NB4 (cell line): ENCODE measurements at regions not wholly inside any gene's neighbourhood (a gene's known extent, or its start where the extent isn't known, plus 50 kb on each side); places are given as distances from the start of the nearest gene placed in this dataset.

ENCODE experiments used
- CTCF ChIP-seq: IDR thresholded peaks from one replicate; pipeline ENCODE4 v1.5.1; 2012; ENCODE audit warnings: low read depth, low read length
- MAX ChIP-seq: IDR thresholded peaks from 2 replicates; pipeline ENCODE4 v1.6.1; 2011; ENCODE audit warnings: low read depth, low read length
- MYC ChIP-seq: IDR thresholded peaks from 2 replicates; pipeline ENCODE4 v1.6.1; 2011; ENCODE audit warnings: low read depth, low read length
- POLR2A ChIP-seq: IDR thresholded peaks from 2 replicates; pipeline ENCODE4 v1.6.1; 2011; ENCODE audit warnings: mild to moderate bottlenecking; ENCODE audit not compliant: insufficient read length; ENCODE audit errors: extremely low read depth

- TF ChIP-seq POLR2A (no peak), CTCF (no peak), MAX (no peak), MYC (no peak)
These were observed 451.1 kb downstream of the RWDD3 start for GRCh38 chr1:95685081-95685480.
